RWPE2 (cell line): ENCODE measurements at regions not wholly inside any gene's neighbourhood (a gene's known extent, or its start where the extent isn't known, plus 50 kb on each side); places are given as distances from the start of the nearest gene placed in this dataset.

Experiments
- ATAC-seq: fragments of 200-7000 bp; cut with Tn5 transposase; 3 replicates; pipeline ENCODE4 v1.9.1; 2021; ENCODE audit warnings: low read depth
- DNase-seq: peaks from one replicate; pipeline ENCODE4 v3.0.0-alpha.2; 2020; ENCODE audit warnings: low spot score
- H3K27ac ChIP-seq: fragments of 450-650 bp; 2 replicates; pipeline ENCODE4 v1.5.1; 2017; ENCODE audit warnings: mild to moderate bottlenecking; ENCODE audit not compliant: poor library complexity, severe bottlenecking
- H3K27me3 ChIP-seq: fragments of 250-450 bp; sonication (Bioruptor Pico); 2 replicates; pipeline ENCODE4 v1.5.1; 2021; ENCODE audit warnings: mild to moderate bottlenecking, moderate library complexity; ENCODE audit not compliant: insufficient read depth, poor library complexity, severe bottlenecking
- H3K36me3 ChIP-seq: fragments of 250-450 bp; sonication (Bioruptor Pico); 2 replicates; pipeline ENCODE4 v1.5.1; 2020; ENCODE audit warnings: low read depth, mild to moderate bottlenecking, moderate library complexity
- H3K4me1 ChIP-seq: fragments of 250-450 bp; sonication (Bioruptor Pico); 2 replicates; pipeline ENCODE4 v1.5.1; 2021; ENCODE audit warnings: mild to moderate bottlenecking, moderate library complexity; ENCODE audit not compliant: insufficient read depth, poor library complexity, severe bottlenecking
- H3K4me3 ChIP-seq: fragments of 250-450 bp; sonication (Bioruptor Pico); 2 replicates; pipeline ENCODE4 v1.5.1; 2021; ENCODE audit warnings: mild to moderate bottlenecking, moderate library complexity; ENCODE audit not compliant: severe bottlenecking
- H3K9me3 ChIP-seq: fragments of 250-450 bp; sonication (Bioruptor Pico); 2 replicates; pipeline ENCODE4 v1.5.1; 2021; ENCODE audit warnings: mild to moderate bottlenecking, moderate library complexity; ENCODE audit not compliant: severe bottlenecking
- CTCF ChIP-seq: fragments of 450-650 bp; IDR thresholded peaks from one replicate; pipeline ENCODE4 v1.5.1; 2017; ENCODE audit warnings: mild to moderate bottlenecking, moderate library complexity; ENCODE audit not compliant: poor library complexity, severe bottlenecking

- ATAC-seq = peak; percentile 50; the same call in 1 of the 3 replicates
- Histone ChIP-seq H3K4me1 (no peaks in the 10 kb centered on the region), H3K4me3 (no peak overlapping the region), H3K36me3 (no peaks in the 10 kb centered on the region), H3K27ac (no peak overlapping the region), H3K27me3 (no peaks in the 10 kb centered on the region), H3K9me3 (no peaks in the 10 kb centered on the region)
- TF ChIP-seq CTCF = no peak
- DNase-seq = no peak
Measured at GRCh38 chr4:166174717-166175490, 301.9 kb downstream of the TLL1 start.

DNA sequence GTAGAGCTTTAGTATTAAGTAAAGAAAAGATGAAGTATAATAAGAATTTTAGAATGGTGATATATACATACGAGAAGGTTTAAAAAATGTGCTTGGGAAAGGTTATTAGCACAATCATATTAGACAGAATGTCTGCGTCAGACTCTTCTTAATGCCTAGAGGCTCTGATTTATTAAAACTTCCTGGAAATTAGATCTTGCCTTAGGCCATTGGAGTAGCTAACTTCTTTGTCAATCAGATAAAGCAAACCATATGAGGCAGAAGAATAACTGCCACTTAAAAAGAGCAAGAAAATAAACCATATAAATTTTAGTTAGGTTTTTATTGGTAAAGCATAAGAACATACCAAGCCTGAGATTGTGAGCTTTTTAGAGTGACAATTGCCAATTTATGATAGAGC is 309.1 kb downstream of the TLL1 start:
- Histone ChIP-seq H3K4me3 (no peak overlapping the region), H3K27ac (no peak overlapping the region), H3K4me1 (no peaks in the 10 kb centered on the region), H3K9me3 (no peaks in the 10 kb centered on the region), H3K36me3 (no peaks in the 10 kb centered on the region), H3K27me3 (no peaks in the 10 kb centered on the region)
- no peak for TF ChIP-seq CTCF
- ATAC-seq = no peak
- no peak for DNase-seq

- H3K4me1 ChIP-seq = no peaks in the 10 kb centered on the region
- no peak for TF ChIP-seq CTCF
- H3K9me3 ChIP-seq = no peaks in the 10 kb centered on the region
- no peak for ATAC-seq
- DNase-seq = no peak
- no peak overlapping the region for H3K27ac ChIP-seq
- no peaks in the 10 kb centered on the region for H3K27me3 ChIP-seq
- H3K4me3 ChIP-seq = no peak overlapping the region
- H3K36me3 ChIP-seq = no peaks in the 10 kb centered on the region
Measured at GRCh38 chr4:166195101-166195500, 322.1 kb downstream of the TLL1 start.

DNA sequence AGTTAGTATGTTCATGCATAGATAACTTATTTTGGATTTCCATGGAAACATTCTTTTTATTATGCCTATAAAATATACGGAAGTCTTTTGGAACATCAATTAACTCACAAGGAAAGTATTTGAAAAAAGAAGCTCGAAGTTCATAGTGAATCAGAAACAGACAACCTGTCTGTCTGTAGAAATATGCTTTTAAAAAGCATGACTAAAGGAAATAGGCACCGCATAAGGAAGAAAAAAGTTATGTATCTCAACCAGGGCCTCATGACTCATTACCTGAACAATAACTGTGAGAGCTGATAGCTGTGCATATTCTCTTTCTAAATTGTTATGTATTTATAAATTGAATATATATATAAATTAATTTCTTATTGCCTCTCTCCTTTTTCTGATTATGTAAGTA is 324.1 kb downstream of the TLL1 start:
- H3K9me3 ChIP-seq = no peaks in the 10 kb centered on the region
- H3K27me3 ChIP-seq = no peaks in the 10 kb centered on the region
- no peak for TF ChIP-seq CTCF
- ATAC-seq (peak; percentile 79), DNase-seq (no peak)
- no peak overlapping the region for H3K27ac ChIP-seq
- no peak overlapping the region for H3K4me3 ChIP-seq
- H3K36me3 ChIP-seq = no peaks in the 10 kb centered on the region
- no peaks in the 10 kb centered on the region for H3K4me1 ChIP-seq

GRCh38 chr4:166198041-166198440 is 325.0 kb downstream of the TLL1 start:
- Histone ChIP-seq H3K27ac (no peak overlapping the region), H3K9me3 (no peaks in the 10 kb centered on the region), H3K27me3 (no peaks in the 10 kb centered on the region), H3K36me3 (no peaks in the 10 kb centered on the region), H3K4me3 (no peak overlapping the region), H3K4me1 (no peaks in the 10 kb centered on the region)
- DNase-seq (no peak), ATAC-seq (no peak)
- TF ChIP-seq CTCF = no peak
